ENCODE measurements at regions not wholly inside any gene's neighbourhood (a gene's known extent, or its start where the extent isn't known, plus 50 kb on each side); places are given as distances from the start of the nearest gene placed in this dataset.

DNA sequence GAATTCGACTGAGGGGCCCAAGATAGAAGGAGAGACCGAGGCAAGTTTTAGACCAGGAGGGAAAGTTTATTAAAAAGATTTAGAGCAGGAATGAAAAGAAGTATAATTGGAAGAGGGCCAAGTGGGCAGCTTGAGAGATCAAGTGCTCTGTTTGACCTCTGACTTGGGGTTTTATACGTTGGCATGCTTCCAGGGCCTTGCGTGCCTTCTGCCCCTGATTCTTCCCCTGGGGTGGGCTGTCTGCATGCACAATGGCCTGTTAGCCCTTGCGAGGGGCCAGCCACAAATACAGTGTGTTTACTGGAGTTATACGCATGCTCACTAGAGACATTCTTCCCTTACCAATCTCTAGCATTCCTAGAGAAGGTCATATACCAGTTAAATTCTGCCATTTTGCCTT is 70.7 kb upstream of the LARS2 start:
- Histone ChIP-seq H2AFZ (ENCODE audit: control insufficient read depth, low read length) (no peak overlapping the region), H4K20me1 (ENCODE audit: control insufficient read depth, extremely low read depth, insufficient read depth, low read length) (no peaks in the 10 kb centered on the region), H3K4me1 (ENCODE audit: control insufficient read depth, extremely low read depth, insufficient read depth, low read length) (no peaks in the 10 kb centered on the region), H3K4me2 (ENCODE audit: control insufficient read depth, extremely low read depth, insufficient read depth, low read depth, low read length) (no peak overlapping the region), H3K9ac (ENCODE audit: control insufficient read depth, extremely low read depth, insufficient read depth, low read length) (no peak overlapping the region), H3K9me1 (ENCODE audit: control insufficient read depth, extremely low read depth, insufficient read depth, low read length) (no peaks in the 10 kb centered on the region), H3K79me2 (ENCODE audit: control insufficient read depth, insufficient read depth, low read length) (no peaks in the 10 kb centered on the region), H3K27ac (ENCODE audit: control insufficient read depth, insufficient read depth, low read length) (no peak overlapping the region), H3K9me3 (ENCODE audit: control insufficient read depth, low read depth, low read length) (no peaks in the 10 kb centered on the region), H3K36me3 (ENCODE audit: control insufficient read depth in 2 of 2, extremely low read depth in 1 of 2, insufficient read depth in 2 of 2, low read length in 2 of 2) (no peaks in the 10 kb centered on the region), H3K4me3 (ENCODE audit: control insufficient read depth in 2 of 3, extremely low read depth in 1 of 3, insufficient read depth in 2 of 3, low read depth in 1 of 3, low read length in 3 of 3) (no peak overlapping the region), H3K27me3 (ENCODE audit: control insufficient read depth, extremely low read depth, insufficient read depth, low read length) (peaks cover 6% of the 10 kb centered on the region)
- dilution Hi-C loops (cut with MboI; ENCODE audit: extremely low pct_ligation_motif_present, low sequenced_read_pairs), result no loop called here
- TF ChIP-seq, protein P1, sequence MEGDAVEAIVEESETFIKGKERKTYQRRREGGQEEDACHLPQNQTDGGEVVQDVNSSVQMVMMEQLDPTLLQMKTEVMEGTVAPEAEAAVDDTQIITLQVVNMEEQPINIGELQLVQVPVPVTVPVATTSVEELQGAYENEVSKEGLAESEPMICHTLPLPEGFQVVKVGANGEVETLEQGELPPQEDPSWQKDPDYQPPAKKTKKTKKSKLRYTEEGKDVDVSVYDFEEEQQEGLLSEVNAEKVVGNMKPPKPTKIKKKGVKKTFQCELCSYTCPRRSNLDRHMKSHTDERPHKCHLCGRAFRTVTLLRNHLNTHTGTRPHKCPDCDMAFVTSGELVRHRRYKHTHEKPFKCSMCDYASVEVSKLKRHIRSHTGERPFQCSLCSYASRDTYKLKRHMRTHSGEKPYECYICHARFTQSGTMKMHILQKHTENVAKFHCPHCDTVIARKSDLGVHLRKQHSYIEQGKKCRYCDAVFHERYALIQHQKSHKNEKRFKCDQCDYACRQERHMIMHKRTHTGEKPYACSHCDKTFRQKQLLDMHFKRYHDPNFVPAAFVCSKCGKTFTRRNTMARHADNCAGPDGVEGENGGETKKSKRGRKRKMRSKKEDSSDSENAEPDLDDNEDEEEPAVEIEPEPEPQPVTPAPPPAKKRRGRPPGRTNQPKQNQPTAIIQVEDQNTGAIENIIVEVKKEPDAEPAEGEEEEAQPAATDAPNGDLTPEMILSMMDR (optimal IDR thresholded peaks at IDR 0.05 in 1 of 3, IDR thresholded peaks at IDR 0.05 in 1 of 3, conservative IDR thresholded peaks at IDR 0.05 in 1 of 3; ENCODE audit: extremely low read depth in 1 of 3, insufficient read depth in 2 of 3, low read length in 3 of 3), result no peak
- FAIRE-seq (no peak), DNase-seq (ENCODE audit: low read depth, low spot score) (no peak)

- no peaks in the 10 kb centered on the region for H3K4me1 ChIP-seq (ENCODE audit: control insufficient read depth, extremely low read depth, insufficient read depth, low read length)
- H4K20me1 ChIP-seq (ENCODE audit: control insufficient read depth, extremely low read depth, insufficient read depth, low read length), result no peaks in the 10 kb centered on the region
- dilution Hi-C loops (cut with MboI; ENCODE audit: extremely low pct_ligation_motif_present, low sequenced_read_pairs), result no loop called here
- no peak overlapping the region for H2AFZ ChIP-seq (ENCODE audit: control insufficient read depth, low read length)
- FAIRE-seq, result no peak
- no peak overlapping the region for H3K4me2 ChIP-seq (ENCODE audit: control insufficient read depth, extremely low read depth, insufficient read depth, low read depth, low read length)
- H3K9ac ChIP-seq (ENCODE audit: control insufficient read depth, extremely low read depth, insufficient read depth, low read length), result no peak overlapping the region
- H3K4me3 ChIP-seq (ENCODE audit: control insufficient read depth in 2 of 3, extremely low read depth in 1 of 3, insufficient read depth in 2 of 3, low read depth in 1 of 3, low read length in 3 of 3), result no peak overlapping the region
- H3K79me2 ChIP-seq (ENCODE audit: control insufficient read depth, insufficient read depth, low read length), result no peaks in the 10 kb centered on the region
- no peaks in the 10 kb centered on the region for H3K9me1 ChIP-seq (ENCODE audit: control insufficient read depth, extremely low read depth, insufficient read depth, low read length)
- no peak overlapping the region for H3K27ac ChIP-seq (ENCODE audit: control insufficient read depth, insufficient read depth, low read length)
- H3K27me3 ChIP-seq (ENCODE audit: control insufficient read depth, extremely low read depth, insufficient read depth, low read length), result peaks cover 6% of the 10 kb centered on the region
- TF ChIP-seq, protein P1 (optimal IDR thresholded peaks at IDR 0.05 in 1 of 3, IDR thresholded peaks at IDR 0.05 in 1 of 3, conservative IDR thresholded peaks at IDR 0.05 in 1 of 3; ENCODE audit: extremely low read depth in 1 of 3, insufficient read depth in 2 of 3, low read length in 3 of 3), result no peak
- TF ChIP-seq EZH2 (IDR thresholded peaks at IDR 0.05; ENCODE audit: low read length), result no peak
- no peaks in the 10 kb centered on the region for H3K9me3 ChIP-seq (ENCODE audit: control insufficient read depth, low read depth, low read length)
- no peak for DNase-seq (ENCODE audit: low read depth, low spot score)
- H3K36me3 ChIP-seq (ENCODE audit: control insufficient read depth in 2 of 2, extremely low read depth in 1 of 2, insufficient read depth in 2 of 2, low read length in 2 of 2), result no peaks in the 10 kb centered on the region
Measured at GRCh38 chr3:45318689-45319088, 69.7 kb upstream of the LARS2 start.

Measured in keratinocyte (primary cell).